Mesenchymal stem cell (in vitro differentiated cells and primary cell): ENCODE measurements at regions not wholly inside any gene's neighbourhood (a gene's known extent, or its start where the extent isn't known, plus 50 kb on each side); places are given as distances from the start of the nearest gene placed in this dataset.

Experiments
- DNase-seq: peaks from one replicate; pipeline ENCODE4 v3.0.0-alpha.2; 2013
- H2AFZ ChIP-seq: one replicate; pipeline ENCODE4 v1.6.1; 2013; ENCODE audit warnings: low read depth, mild to moderate bottlenecking, control low read depth, inconsistent platforms, low read length, moderate library complexity
- H2AK5ac ChIP-seq: 2 replicates; pipeline ENCODE4 v1.6.1; 2013; ENCODE audit warnings: low read length, moderate library complexity, mild to moderate bottlenecking, inconsistent platforms; ENCODE audit not compliant: severe bottlenecking
- H2BK120ac ChIP-seq: one replicate; pipeline ENCODE4 v1.6.1; 2013; ENCODE audit warnings: low read depth, mild to moderate bottlenecking, inconsistent platforms, low read length, moderate library complexity
- H2BK12ac ChIP-seq, 2 experiments: one replicate each; pipeline ENCODE4 v1.6.1; 2013; ENCODE audit warnings: inconsistent platforms in 2 of 2, low read length in 2 of 2, mild to moderate bottlenecking in 2 of 2, moderate library complexity in 2 of 2, control low read depth in 1 of 2
- H2BK15ac ChIP-seq: one replicate; pipeline ENCODE4 v1.6.1; 2013; ENCODE audit warnings: mild to moderate bottlenecking, low read depth, inconsistent platforms; ENCODE audit not compliant: poor library complexity, severe bottlenecking
- H2BK5ac ChIP-seq: 2 replicates; pipeline ENCODE4 v1.6.1; 2013; ENCODE audit warnings: low read depth, mild to moderate bottlenecking, low read length, control low read depth, inconsistent platforms; ENCODE audit not compliant: poor library complexity, severe bottlenecking
- H3K14ac ChIP-seq, 2 experiments: one replicate each; pipeline ENCODE4 v1.6.1; 2013; ENCODE audit warnings: inconsistent platforms in 2 of 2, low read length in 2 of 2, control low read depth in 1 of 2, mild to moderate bottlenecking in 1 of 2, moderate library complexity in 1 of 2
- H3K18ac ChIP-seq, 2 experiments: one replicate each; pipeline ENCODE4 v1.6.1; 2013; ENCODE audit warnings: inconsistent platforms in 2 of 2, low read length in 2 of 2, control low read depth in 1 of 2, low read depth in 1 of 2, mild to moderate bottlenecking in 1 of 2
- H3K23ac ChIP-seq, 2 experiments: one replicate each; pipeline ENCODE4 v1.6.1; 2013; ENCODE audit warnings: inconsistent platforms in 2 of 2, low read length in 2 of 2, mild to moderate bottlenecking in 2 of 2, moderate library complexity in 2 of 2, control low read depth in 1 of 2
- H3K27ac ChIP-seq: 2 replicates; pipeline ENCODE4 v1.5.1; 2013; ENCODE audit warnings: mild to moderate bottlenecking, moderate library complexity, low read length, control low read depth, inconsistent platforms; ENCODE audit not compliant: poor library complexity, severe bottlenecking
- H3K27me3 ChIP-seq, 2 experiments: 2 replicates each; pipeline versions ENCODE4 v1.6.1 to v1.7.0; 2013; ENCODE audit warnings: low read length in 2 of 2, mild to moderate bottlenecking in 2 of 2, moderate library complexity in 2 of 2, control low read depth in 1 of 2, inconsistent platforms in 1 of 2; ENCODE audit not compliant: control insufficient read depth in 1 of 2, insufficient read depth in 1 of 2
- H3K36me3 ChIP-seq, 2 experiments: 2 replicates each; pipeline versions ENCODE4 v1.6.1 to v1.7.0; 2013; ENCODE audit warnings: low read length in 2 of 2, control low read depth in 1 of 2, inconsistent platforms in 1 of 2, low read depth in 1 of 2, mild to moderate bottlenecking in 1 of 2; ENCODE audit not compliant: insufficient read depth in 2 of 2, control insufficient read depth in 1 of 2
- H3K4ac ChIP-seq, 2 experiments: one replicate each; pipeline ENCODE4 v1.6.1; 2013; ENCODE audit warnings: inconsistent platforms in 2 of 2, low read length in 2 of 2, mild to moderate bottlenecking in 2 of 2, moderate library complexity in 2 of 2, control low read depth in 1 of 2, low read depth in 1 of 2
- H3K4me1 ChIP-seq: 2 replicates; pipeline ENCODE4 v1.6.1; 2013; ENCODE audit warnings: low read depth, low read length, control low read depth; ENCODE audit not compliant: control insufficient read depth, insufficient read depth
- H3K4me2 ChIP-seq: 2 replicates; pipeline ENCODE4 v1.6.1; 2013; ENCODE audit warnings: low read length, mild to moderate bottlenecking, inconsistent platforms; ENCODE audit not compliant: poor library complexity, severe bottlenecking
- H3K4me3 ChIP-seq, 2 experiments: 2 replicates each; pipeline versions ENCODE4 v1.5.1 to v1.7.0; 2013; ENCODE audit warnings: low read length in 2 of 2, mild to moderate bottlenecking in 2 of 2, control low read depth in 1 of 2, low read depth in 1 of 2; ENCODE audit not compliant: insufficient read depth in 1 of 2
- H3K79me1 ChIP-seq: replicated peaks from 2 replicates; pipeline ENCODE4 v1.6.1; 2013; ENCODE audit warnings: mild to moderate bottlenecking, control low read depth, low read length, inconsistent platforms; ENCODE audit not compliant: poor library complexity, severe bottlenecking
- H3K9ac ChIP-seq: 2 replicates; pipeline ENCODE4 v1.7.0; 2013; ENCODE audit warnings: mild to moderate bottlenecking, low read length, moderate library complexity
- H3K9me3 ChIP-seq: 2 replicates; pipeline ENCODE4 v1.7.0; 2013; ENCODE audit warnings: mild to moderate bottlenecking, low read length; ENCODE audit not compliant: control insufficient read depth
- H4K8ac ChIP-seq: one replicate; pipeline ENCODE4 v1.6.1; 2013; ENCODE audit warnings: inconsistent platforms, mild to moderate bottlenecking, low read length, moderate library complexity
- H4K91ac ChIP-seq: one replicate; pipeline ENCODE4 v1.6.1; 2013; ENCODE audit warnings: mild to moderate bottlenecking, low read length, inconsistent platforms
- WGBS: methylation state at CpG from one replicate; pipeline ENCODE4 v1.1.7; 2013; ENCODE audit warnings: mixed read lengths; 5-methylcytosine and 5-hydroxymethylcytosine counted together

- Histone ChIP-seq H3K4me2 (no peak overlapping the region), H3K9ac (no peak overlapping the region), H2BK12ac (no peak overlapping the region), H3K36me3 (no peaks in the 10 kb centered on the region), H3K4me1 (peaks cover 2% of the 10 kb centered on the region), H3K27ac (no peak overlapping the region), H3K4ac (no peak overlapping the region), H2AFZ (no peak overlapping the region), H3K27me3 (no peaks in the 10 kb centered on the region), H3K9me3 (no peaks in the 10 kb centered on the region), H4K8ac (no peak overlapping the region), H2AK5ac (no peak overlapping the region), H3K79me1 (no peaks in the 10 kb centered on the region), H2BK5ac (no peak overlapping the region), H3K4me3 (no peak overlapping the region), H2BK15ac (no peak overlapping the region), H2BK120ac (no peak overlapping the region), H3K14ac (no peak overlapping the region), H3K18ac (no peak overlapping the region), H4K91ac (no peak overlapping the region), H3K23ac (no peak overlapping the region)
- 60% methylated on average over 1 of the region's 3 CpGs for WGBS
- no peak for DNase-seq
Observed at GRCh38 chr2:222146488-222146887, 152.3 kb downstream of the PAX3 start.

GRCh38 chr2:222142027-222142426 lies 156.8 kb downstream of the PAX3 start:
- WGBS = 40% methylated on average over 1 of the region's 1 CpG
- no peak overlapping the region for H4K91ac ChIP-seq
- no peak overlapping the region for H4K8ac ChIP-seq
- no peak overlapping the region for H3K14ac ChIP-seq
- DNase-seq = no peak
- H3K4me2 ChIP-seq = no peak overlapping the region
- H3K4ac ChIP-seq = no peak overlapping the region
- no peak overlapping the region for H2AK5ac ChIP-seq
- no peak overlapping the region for H3K4me3 ChIP-seq
- H2BK15ac ChIP-seq = no peak overlapping the region
- H2BK120ac ChIP-seq = no peak overlapping the region
- H3K18ac ChIP-seq = no peak overlapping the region
- H3K36me3 ChIP-seq = no peaks in the 10 kb centered on the region
- no peak overlapping the region for H2BK5ac ChIP-seq
- H3K79me1 ChIP-seq = no peaks in the 10 kb centered on the region
- H3K4me1 ChIP-seq = peaks cover 2% of the 10 kb centered on the region
- no peak overlapping the region for H3K9ac ChIP-seq
- no peak overlapping the region for H3K27ac ChIP-seq
- H3K9me3 ChIP-seq = no peaks in the 10 kb centered on the region
- H3K27me3 ChIP-seq = no peaks in the 10 kb centered on the region
- no peak overlapping the region for H2AFZ ChIP-seq
- no peak overlapping the region for H2BK12ac ChIP-seq
- H3K23ac ChIP-seq = no peak overlapping the region

GRCh38 chr2:222136106-222136630 lies 162.6 kb downstream of the PAX3 start:
- H3K9me3 ChIP-seq = peaks cover 10% of the 10 kb centered on the region
- no peak overlapping the region for H2BK12ac ChIP-seq
- no peak overlapping the region for H3K4ac ChIP-seq
- no peak overlapping the region for H3K4me2 ChIP-seq
- H3K79me1 ChIP-seq = no peaks in the 10 kb centered on the region
- DNase-seq = no peak
- H4K91ac ChIP-seq = no peak overlapping the region
- H3K23ac ChIP-seq = no peak overlapping the region
- no peak overlapping the region for H3K18ac ChIP-seq
- no peak overlapping the region for H3K14ac ChIP-seq
- no peak overlapping the region for H2BK15ac ChIP-seq
- no peak overlapping the region for H4K8ac ChIP-seq
- H3K36me3 ChIP-seq = no peaks in the 10 kb centered on the region
- H3K4me1 ChIP-seq = no peaks in the 10 kb centered on the region
- no peak overlapping the region for H3K4me3 ChIP-seq
- 80% methylated on average over 3 of the region's 5 CpGs for WGBS
- no peak overlapping the region for H2AFZ ChIP-seq
- H2BK120ac ChIP-seq = no peak overlapping the region
- no peak overlapping the region for H3K9ac ChIP-seq
- peak overlapping the region; percentile 8 for H2BK5ac ChIP-seq
- H2AK5ac ChIP-seq = no peak overlapping the region
- H3K27me3 ChIP-seq = no peaks in the 10 kb centered on the region
- no peak overlapping the region for H3K27ac ChIP-seq

GRCh38 chr2:222134654-222135053 lies 164.1 kb downstream of the PAX3 start:
- Histone ChIP-seq H2BK5ac (no peak overlapping the region), H3K36me3 (no peaks in the 10 kb centered on the region), H4K91ac (no peak overlapping the region), H3K27me3 (no peaks in the 10 kb centered on the region), H3K9me3 (peaks cover 10% of the 10 kb centered on the region), H3K79me1 (no peaks in the 10 kb centered on the region), H3K18ac (no peak overlapping the region), H4K8ac (no peak overlapping the region), H2BK12ac (no peak overlapping the region), H3K14ac (no peak overlapping the region), H2AK5ac (no peak overlapping the region), H2AFZ (no peak overlapping the region), H3K27ac (no peak overlapping the region), H3K23ac (no peak overlapping the region), H3K9ac (no peak overlapping the region), H3K4me2 (no peak overlapping the region), H3K4ac (no peak overlapping the region), H2BK120ac (no peak overlapping the region), H3K4me1 (no peaks in the 10 kb centered on the region), H3K4me3 (no peak overlapping the region), H2BK15ac (no peak overlapping the region)
- no peak for DNase-seq
- 89% methylated on average over 1 of the region's 1 CpG for WGBS
